ENCODE measurements at regions not wholly inside any gene's neighbourhood (a gene's known extent, or its start where the extent isn't known, plus 50 kb on each side); places are given as distances from the start of the nearest gene placed in this dataset.

DNA sequence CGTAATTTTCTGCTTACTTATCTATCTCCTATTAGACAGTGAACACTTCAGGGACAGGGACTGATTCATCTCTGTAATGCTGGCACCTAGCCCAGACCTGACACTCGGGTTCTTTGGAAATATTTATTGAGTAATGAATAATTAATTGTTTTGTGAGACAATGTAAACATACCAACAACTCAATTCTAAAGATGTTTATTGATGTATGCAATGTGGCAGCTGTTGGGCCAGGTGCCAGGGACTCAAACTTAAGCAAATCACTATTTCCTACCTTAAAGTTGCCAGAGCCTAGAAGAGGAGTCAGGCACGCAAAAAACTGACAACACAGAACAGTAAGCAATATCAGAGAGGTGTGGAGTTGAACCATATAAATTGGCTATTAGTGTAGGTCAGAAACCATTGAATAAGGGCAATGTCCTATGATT lies 63.6 kb upstream of the BMPER start:
- TF ChIP-seq, protein P1, sequence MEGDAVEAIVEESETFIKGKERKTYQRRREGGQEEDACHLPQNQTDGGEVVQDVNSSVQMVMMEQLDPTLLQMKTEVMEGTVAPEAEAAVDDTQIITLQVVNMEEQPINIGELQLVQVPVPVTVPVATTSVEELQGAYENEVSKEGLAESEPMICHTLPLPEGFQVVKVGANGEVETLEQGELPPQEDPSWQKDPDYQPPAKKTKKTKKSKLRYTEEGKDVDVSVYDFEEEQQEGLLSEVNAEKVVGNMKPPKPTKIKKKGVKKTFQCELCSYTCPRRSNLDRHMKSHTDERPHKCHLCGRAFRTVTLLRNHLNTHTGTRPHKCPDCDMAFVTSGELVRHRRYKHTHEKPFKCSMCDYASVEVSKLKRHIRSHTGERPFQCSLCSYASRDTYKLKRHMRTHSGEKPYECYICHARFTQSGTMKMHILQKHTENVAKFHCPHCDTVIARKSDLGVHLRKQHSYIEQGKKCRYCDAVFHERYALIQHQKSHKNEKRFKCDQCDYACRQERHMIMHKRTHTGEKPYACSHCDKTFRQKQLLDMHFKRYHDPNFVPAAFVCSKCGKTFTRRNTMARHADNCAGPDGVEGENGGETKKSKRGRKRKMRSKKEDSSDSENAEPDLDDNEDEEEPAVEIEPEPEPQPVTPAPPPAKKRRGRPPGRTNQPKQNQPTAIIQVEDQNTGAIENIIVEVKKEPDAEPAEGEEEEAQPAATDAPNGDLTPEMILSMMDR (IDR thresholded peaks at IDR 0.05), result no peak
- TF ChIP-seq POLR2A (IDR thresholded peaks at IDR 0.05), result no peak

Data from heart left ventricle (tissue), 13 donors.